NT2/D1 (cell line): ENCODE measurements at regions not wholly inside any gene's neighbourhood (a gene's known extent, or its start where the extent isn't known, plus 50 kb on each side); places are given as distances from the start of the nearest gene placed in this dataset.
A peak's percentile ranks its signal among the peaks of the same experiment; 100 is the strongest.

ENCODE experiments used
- DNase-seq: peaks from one replicate; pipeline ENCODE4 v3.0.0-alpha.2; 2011; ENCODE audit warnings: low read depth, low spot score
- H3K27me3 ChIP-seq: 2 replicates; pipeline ENCODE4 v1.6.0; 2011; ENCODE audit warnings: mild to moderate bottlenecking; ENCODE audit not compliant: insufficient read length, insufficient read depth
- H3K36me3 ChIP-seq: 2 replicates; pipeline ENCODE4 v1.6.1; 2011; ENCODE audit warnings: mild to moderate bottlenecking, low read length, mixed read lengths; ENCODE audit not compliant: insufficient read depth, insufficient read length
- H3K4me1 ChIP-seq: 2 replicates; pipeline ENCODE4 v1.5.1; 2011; ENCODE audit not compliant: insufficient read depth, insufficient read length
- H3K4me3 ChIP-seq: 2 replicates; pipeline ENCODE4 v1.5.1; 2011; ENCODE audit warnings: low read depth; ENCODE audit not compliant: insufficient read length
- H3K9ac ChIP-seq: 2 replicates; pipeline ENCODE4 v1.6.0; 2011; ENCODE audit warnings: low read depth; ENCODE audit not compliant: insufficient read length
- H3K9me3 ChIP-seq: 2 replicates; pipeline ENCODE4 v1.5.1; 2011; ENCODE audit warnings: mild to moderate bottlenecking, low read length; ENCODE audit not compliant: insufficient read depth
- SUZ12 ChIP-seq: IDR thresholded peaks from 2 replicates; pipeline ENCODE4 v1.6.1; 2011; ENCODE audit not compliant: insufficient read length, insufficient read depth; ENCODE audit errors: extremely low read depth
- YY1 ChIP-seq: IDR thresholded peaks from 2 replicates; pipeline ENCODE4 v1.6.1; 2011; ENCODE audit not compliant: insufficient read length, insufficient read depth
- ZNF274 ChIP-seq: IDR thresholded peaks from 2 replicates; pipeline ENCODE4 v1.6.1; 2011; ENCODE audit warnings: mild to moderate bottlenecking, low read depth, low read length

GRCh38 chr6:28766426-28766825 is 157.4 kb downstream of the TRIM27 start:
- Histone ChIP-seq H3K9ac (no peak overlapping the region), H3K4me1 (peaks cover 2% of the 10 kb centered on the region), H3K9me3 (no peaks in the 10 kb centered on the region), H3K36me3 (no peaks in the 10 kb centered on the region), H3K27me3 (peaks cover 85% of the 10 kb centered on the region), H3K4me3 (no peak overlapping the region)
- no peak for DNase-seq
- TF ChIP-seq YY1: no peak

GRCh38 chr6:28767133-28767532 is 156.7 kb downstream of the TRIM27 start:
- H3K4me1 ChIP-seq: peaks cover 2% of the 10 kb centered on the region
- peaks cover 87% of the 10 kb centered on the region for H3K27me3 ChIP-seq
- TF ChIP-seq YY1 (no peak), ZNF274 (no peak), SUZ12 (no peak)

GRCh38 chr6:28767691-28768090 is 156.1 kb downstream of the TRIM27 start:
- Histone ChIP-seq H3K4me1 (peaks cover 2% of the 10 kb centered on the region), H3K9me3 (no peaks in the 10 kb centered on the region), H3K27me3 (peaks cover 93% of the 10 kb centered on the region), H3K36me3 (no peaks in the 10 kb centered on the region), H3K9ac (no peak overlapping the region), H3K4me3 (no peak overlapping the region)
- TF ChIP-seq YY1 (no peak), SUZ12 (no peak), ZNF274 (no peak)
- DNase-seq: no peak

More at GRCh38 chr6:28767133-28767532, 156.7 kb downstream of the TRIM27 start:
- no peaks in the 10 kb centered on the region for H3K36me3 ChIP-seq
- H3K9me3 ChIP-seq: no peaks in the 10 kb centered on the region
- H3K9ac ChIP-seq: no peak overlapping the region
- no peak for DNase-seq
- H3K4me3 ChIP-seq: no peak overlapping the region

- H3K27me3 ChIP-seq: peaks cover 96% of the 10 kb centered on the region
- H3K36me3 ChIP-seq: no peaks in the 10 kb centered on the region
- no peak overlapping the region for H3K9ac ChIP-seq
- peaks cover 2% of the 10 kb centered on the region for H3K4me1 ChIP-seq
- H3K4me3 ChIP-seq: no peak overlapping the region
- DNase-seq: no peak
- H3K9me3 ChIP-seq: no peaks in the 10 kb centered on the region
- TF ChIP-seq SUZ12 (no peak), ZNF274 (no peak), YY1 (no peak)
These were observed 155.4 kb downstream of the TRIM27 start for GRCh38 chr6:28768187-28768913.

- Histone ChIP-seq H3K4me3 (no peak overlapping the region), H3K9ac (no peak overlapping the region), H3K4me1 (peaks cover 5% of the 10 kb centered on the region), H3K9me3 (no peaks in the 10 kb centered on the region), H3K36me3 (no peaks in the 10 kb centered on the region), H3K27me3 (peaks cover 96% of the 10 kb centered on the region)
- no peak for DNase-seq
- TF ChIP-seq SUZ12 (no peak), YY1 (no peak), ZNF274 (no peak)
These were observed 154.0 kb downstream of the TRIM27 start for GRCh38 chr6:28769626-28770402.

- Histone ChIP-seq H3K4me1 (peaks cover 5% of the 10 kb centered on the region), H3K27me3 (peaks cover 96% of the 10 kb centered on the region), H3K36me3 (no peaks in the 10 kb centered on the region), H3K4me3 (no peak overlapping the region), H3K9ac (no peak overlapping the region), H3K9me3 (no peaks in the 10 kb centered on the region)
- DNase-seq: no peak
- TF ChIP-seq ZNF274 (no peak), YY1 (no peak), SUZ12 (no peak)
These were observed 153.1 kb downstream of the TRIM27 start for GRCh38 chr6:28770732-28771131.

GRCh38 chr6:28771401-28772267 is 152.2 kb downstream of the TRIM27 start:
- DNase-seq: no peak
- Histone ChIP-seq H3K9ac (peak overlapping the region; percentile 26), H3K4me1 (peaks cover 5% of the 10 kb centered on the region), H3K9me3 (no peaks in the 10 kb centered on the region), H3K4me3 (no peak overlapping the region), H3K27me3 (peaks cover 93% of the 10 kb centered on the region), H3K36me3 (no peaks in the 10 kb centered on the region)
- TF ChIP-seq SUZ12 (no peak), YY1 (no peak), ZNF274 (no peak)
